GM10266 (cell line): ENCODE measurements at regions not wholly inside any gene's neighbourhood (a gene's known extent, or its start where the extent isn't known, plus 50 kb on each side); places are given as distances from the start of the nearest gene placed in this dataset.

Source experiments
- DNase-seq: peaks from one replicate; pipeline ENCODE4 v3.0.0; 2012; ENCODE audit errors: extremely low spot score
- CTCF ChIP-seq: IDR thresholded peaks from 2 replicates; pipeline ENCODE4 v1.5.1; 2012; ENCODE audit warnings: mild to moderate bottlenecking, low read depth; ENCODE audit not compliant: control insufficient read depth, insufficient read depth; ENCODE audit errors: missing control alignments

GRCh38 chr6:14462566-14462965 lies 345.0 kb downstream of the CD83 start:
- no peak for DNase-seq
- no peak for TF ChIP-seq CTCF

GRCh38 chr6:14463110-14463509 lies 345.5 kb downstream of the CD83 start:
- no peak for TF ChIP-seq CTCF
- no peak for DNase-seq

GRCh38 chr6:14464055-14464454 lies 346.5 kb downstream of the CD83 start:
- TF ChIP-seq CTCF, result no peak
- DNase-seq, result no peak

GRCh38 chr6:14464716-14465115 lies 347.1 kb downstream of the CD83 start:
- no peak for DNase-seq
- TF ChIP-seq CTCF, result no peak

- no peak for TF ChIP-seq CTCF
- DNase-seq, result no peak
Observed at GRCh38 chr6:14466278-14466677, 348.7 kb downstream of the CD83 start.

GRCh38 chr6:14467591-14467990 lies 350.0 kb downstream of the CD83 start:
- no peak for TF ChIP-seq CTCF

GRCh38 chr6:14468647-14469321 lies 351.2 kb downstream of the CD83 start:
- DNase-seq, result no peak

More at GRCh38 chr6:14467591-14467990, 350.0 kb downstream of the CD83 start:
- no peak for DNase-seq

More at GRCh38 chr6:14468647-14469321, 351.2 kb downstream of the CD83 start:
- no peak for TF ChIP-seq CTCF
